Central memory CD4-positive, alpha-beta T cell (primary cell): ENCODE measurements at regions not wholly inside any gene's neighbourhood (a gene's known extent, or its start where the extent isn't known, plus 50 kb on each side); places are given as distances from the start of the nearest gene placed in this dataset.

Experiments
- DNase-seq: peaks from one replicate; pipeline ENCODE4 v3.0.0; 2022

DNA sequence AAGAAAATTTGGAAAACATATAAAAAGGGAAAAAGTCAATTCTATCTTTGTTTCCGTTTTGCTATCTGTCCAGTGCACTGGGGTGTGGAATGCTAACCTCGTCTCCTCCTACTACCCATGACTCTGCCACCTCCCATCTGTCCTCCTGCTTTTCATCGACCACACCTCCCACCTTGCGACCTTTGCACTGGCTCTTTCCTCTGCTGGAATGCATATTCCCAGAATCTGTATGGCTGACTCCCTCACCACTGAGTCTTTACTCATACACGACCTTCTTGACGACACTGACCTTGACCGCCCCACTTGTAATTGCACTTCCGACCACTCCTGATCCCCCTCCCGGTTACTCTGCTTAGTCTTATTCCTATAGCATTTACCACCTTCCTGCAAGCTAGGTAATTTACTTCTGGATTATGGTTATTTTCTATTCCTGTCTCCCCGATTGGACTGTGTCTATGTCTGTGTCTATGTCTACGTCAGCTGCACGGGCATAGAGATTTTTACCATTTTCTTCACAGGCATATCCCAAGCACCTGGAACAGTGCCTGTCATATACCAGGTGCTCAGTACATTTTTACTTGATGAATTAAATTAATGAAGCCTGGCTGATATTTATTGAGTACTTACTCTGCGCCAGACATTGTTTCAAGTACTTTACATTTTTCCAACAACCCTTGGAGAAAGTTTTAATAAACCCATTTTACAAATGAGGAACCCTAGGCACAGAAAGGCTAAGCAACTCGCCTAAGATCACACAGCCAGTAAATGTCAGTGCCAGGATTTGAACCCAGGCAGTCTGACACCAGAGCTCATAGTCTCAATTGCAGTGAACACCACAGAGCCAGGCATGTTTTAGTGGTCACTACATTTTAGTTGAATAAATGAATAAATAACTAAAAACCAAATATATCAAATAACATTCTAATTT lies 54.0 kb upstream of the SLC22A11 start:
- DNase-seq: no peak

DNA sequence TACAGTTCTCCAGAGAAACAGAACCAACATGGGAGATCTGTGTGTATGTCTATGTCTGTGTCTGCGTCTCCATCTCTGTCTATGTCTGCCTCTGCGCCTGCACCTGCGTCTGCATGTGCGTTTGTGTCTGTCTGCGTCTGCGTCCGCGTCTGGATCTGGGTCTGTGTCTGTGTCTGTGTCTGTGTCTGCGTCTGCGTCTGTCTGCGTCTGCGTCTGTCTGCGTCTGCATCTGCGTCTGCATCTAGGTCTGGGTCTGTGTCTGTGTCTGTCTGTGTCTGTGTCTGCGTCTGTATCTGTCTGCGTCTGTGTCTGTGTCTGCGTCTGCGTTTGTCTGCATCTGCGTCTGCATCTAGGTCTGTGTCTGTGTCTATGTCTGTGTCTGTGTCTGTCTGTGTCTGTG lies 53.1 kb upstream of the SLC22A11 start:
- DNase-seq: no peak

DNA sequence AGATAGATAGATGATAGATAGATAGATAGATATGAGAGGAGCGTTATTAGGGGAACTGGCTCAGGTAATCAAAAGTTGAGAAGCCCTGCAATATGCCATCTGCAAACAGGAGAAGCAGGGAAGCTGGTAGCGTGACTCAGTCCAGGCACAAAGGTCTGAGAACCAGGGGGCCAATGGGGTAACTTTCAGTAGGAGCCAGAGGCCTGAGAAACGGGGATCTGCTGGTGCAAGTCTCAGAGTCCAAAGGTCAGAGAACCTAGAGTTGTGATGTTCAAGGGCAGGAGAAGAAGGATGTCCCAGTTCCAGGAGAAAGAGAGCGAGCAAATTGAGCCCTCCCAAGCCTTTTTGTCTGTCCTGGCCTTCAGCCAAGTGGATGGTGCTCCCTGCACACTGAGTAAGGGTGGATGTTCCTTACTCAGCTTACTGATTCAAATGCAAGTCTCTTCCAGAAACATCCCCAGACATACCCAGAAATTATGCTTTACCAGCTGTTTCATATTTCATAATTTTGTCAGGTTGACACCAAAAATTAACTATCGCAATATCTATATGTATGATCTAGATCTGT lies 52.5 kb upstream of the SLC22A11 start:
- no peak for DNase-seq

DNA sequence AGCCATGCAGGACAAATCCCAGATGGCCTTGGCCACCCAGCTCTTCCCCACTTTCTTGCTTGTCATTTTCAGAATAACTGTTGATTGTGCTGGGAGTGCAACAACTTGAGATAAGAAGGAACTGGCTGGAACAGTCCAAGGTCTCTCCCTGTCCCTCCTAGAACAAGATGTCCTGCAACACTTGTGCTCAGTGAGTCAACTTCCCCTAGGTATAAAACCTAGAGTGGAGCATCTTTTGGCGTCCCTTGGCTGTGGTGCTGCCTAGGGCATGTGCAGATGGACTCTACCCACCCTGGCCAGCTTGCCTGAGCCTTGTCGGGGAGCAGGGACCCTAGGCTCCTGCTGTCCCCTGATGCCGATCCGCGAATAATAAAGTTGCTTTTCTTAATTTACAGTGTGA lies 50.7 kb upstream of the SLC22A11 start:
- DNase-seq: no peak
